ENCODE measurements at regions not wholly inside any gene's neighbourhood (a gene's known extent, or its start where the extent isn't known, plus 50 kb on each side); places are given as distances from the start of the nearest gene placed in this dataset.

DNA sequence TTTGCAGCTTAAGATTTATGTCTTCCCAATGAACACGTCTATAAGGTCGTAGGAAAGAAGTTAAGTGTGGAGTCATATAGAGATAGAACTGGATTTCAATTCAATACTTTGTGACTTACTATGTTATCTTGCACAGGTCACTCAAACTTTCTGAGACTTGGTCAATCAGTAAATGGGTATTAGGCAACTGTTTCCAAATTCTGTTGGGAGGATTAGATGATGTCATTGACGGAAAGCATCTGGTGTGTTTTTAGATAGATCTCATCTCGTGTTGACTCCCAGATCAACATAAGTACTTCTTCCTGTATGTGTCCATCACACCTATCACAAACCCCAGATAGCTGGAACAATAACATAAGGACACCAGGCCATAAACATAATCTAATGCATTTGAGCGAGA is 771.1 kb upstream of the FANCL start:
- no peak for TF ChIP-seq ZC3H10 (CRISPR knock-in tag; IDR thresholded peaks at IDR 0.05)
- no peak for TF ChIP-seq RARB (CRISPR knock-in tag; IDR thresholded peaks at IDR 0.05)
- TF ChIP-seq ZFP3 (CRISPR knock-in tag; IDR thresholded peaks at IDR 0.05): no peak
